HG03025 (cell line): ENCODE measurements at regions not wholly inside any gene's neighbourhood (a gene's known extent, or its start where the extent isn't known, plus 50 kb on each side); places are given as distances from the start of the nearest gene placed in this dataset.

Experiments used
- ATAC-seq: cut with Tn5 transposase; IDR thresholded peaks from one replicate; pipeline ENCODE4 v1.9.1; 2021; ENCODE audit warnings: mild to moderate bottlenecking, moderate library complexity; ENCODE audit not compliant: unreplicated experiment, low FRiP score

- ATAC-seq: no peak
These were observed 498.7 kb downstream of the NXPH1 start for GRCh38 chr7:8931906-8932646.

DNA sequence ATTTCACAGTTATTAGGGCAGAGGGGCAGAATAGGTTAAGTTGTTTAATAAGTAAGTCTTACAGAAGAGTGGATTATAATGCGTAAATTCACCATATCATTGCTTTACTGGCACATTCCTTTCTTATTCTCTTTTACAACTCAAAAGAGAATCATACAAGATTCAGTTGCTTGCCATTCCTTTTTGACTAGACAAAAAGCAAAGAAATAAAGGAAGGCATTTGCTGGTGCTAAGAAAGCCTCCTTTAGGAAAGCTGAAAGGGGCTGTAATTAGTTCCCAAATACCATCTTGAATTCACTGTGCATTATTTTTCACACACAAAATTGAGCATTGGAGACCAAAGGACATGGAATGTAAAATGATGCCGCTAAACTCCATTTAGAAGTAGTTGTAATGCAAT, 499.3 kb downstream of the NXPH1 start:
- no peak for ATAC-seq

GRCh38 chr7:8937204-8937603, 503.8 kb downstream of the NXPH1 start:
- ATAC-seq: no peak

DNA sequence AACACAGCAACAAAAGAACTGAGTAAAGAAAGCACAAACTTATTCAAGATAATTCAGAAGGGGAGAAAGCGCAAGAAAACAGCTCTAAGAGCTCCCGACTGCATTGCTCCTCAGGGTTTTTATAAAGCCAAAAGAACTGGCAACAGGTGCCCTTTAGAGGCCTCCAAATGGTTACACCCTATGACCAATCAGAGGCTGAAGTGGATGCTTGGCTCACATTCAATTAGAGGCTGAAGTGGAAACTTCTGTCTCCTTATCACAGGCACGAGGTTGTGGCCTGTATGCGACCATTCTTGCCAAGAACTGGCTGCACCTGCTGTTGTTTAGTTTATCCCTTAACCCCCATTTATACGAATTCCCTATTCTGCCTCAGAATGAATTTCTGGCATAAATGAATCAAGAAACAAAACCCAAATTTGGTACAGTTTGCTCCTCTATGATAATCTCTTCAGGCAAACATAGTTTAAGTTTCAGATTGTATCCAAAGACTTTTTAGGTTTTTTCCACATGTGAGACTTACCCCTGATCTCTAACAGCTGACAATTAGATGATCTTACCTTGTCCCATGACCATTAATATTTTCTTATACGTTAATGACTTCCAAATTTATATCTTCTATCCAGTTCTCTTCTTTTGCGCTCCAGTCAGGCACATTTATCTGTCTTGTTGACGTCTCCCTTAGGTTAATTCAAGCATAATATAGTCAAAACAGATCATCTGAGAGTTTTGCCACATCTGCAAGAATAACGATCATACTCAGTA, 504.8 kb downstream of the NXPH1 start:
- no peak for ATAC-seq

DNA sequence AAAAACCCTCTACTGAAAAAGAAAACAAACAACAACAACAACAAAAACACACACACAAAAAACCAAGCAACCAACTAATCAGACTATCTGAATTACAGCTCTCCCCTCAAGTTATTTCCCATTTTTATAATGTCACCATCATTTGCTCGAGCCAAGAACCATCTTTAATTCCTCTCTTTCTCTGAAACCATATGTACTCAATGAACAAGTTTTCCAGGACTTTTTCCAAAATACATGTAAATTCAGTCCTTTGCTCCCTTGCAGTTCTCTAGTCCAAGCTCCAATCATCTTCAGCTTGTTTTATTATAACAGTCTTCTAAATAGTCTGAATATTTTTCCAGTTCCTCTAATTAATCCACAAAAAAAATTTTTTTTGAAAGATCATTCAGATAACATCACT, 506.0 kb downstream of the NXPH1 start:
- ATAC-seq: no peak

GRCh38 chr7:8963722-8964121, 530.3 kb downstream of the NXPH1 start:
- ATAC-seq: no peak

- no peak for ATAC-seq
These were observed 531.8 kb downstream of the NXPH1 start for GRCh38 chr7:8965177-8965576.

- ATAC-seq: no peak
These were observed 540.2 kb downstream of the NXPH1 start for GRCh38 chr7:8973601-8974000.

DNA sequence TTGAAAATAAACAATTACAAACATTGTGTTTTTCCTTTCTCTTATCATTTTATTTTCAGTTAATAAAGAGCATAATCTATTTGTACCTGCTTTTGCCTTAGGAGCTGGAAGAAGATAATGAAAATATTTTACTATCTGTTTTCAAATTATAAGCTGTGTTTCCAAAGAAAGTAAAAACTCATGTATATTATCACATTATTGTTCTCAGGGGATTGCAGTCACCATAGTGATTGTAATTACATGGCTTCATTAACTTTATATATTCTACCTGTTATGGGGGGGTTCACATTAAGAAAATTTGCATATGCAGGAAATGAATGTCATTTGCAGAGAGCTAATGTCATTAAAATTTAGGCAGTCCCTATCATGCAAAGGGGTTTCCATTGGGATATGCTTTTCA, 542.3 kb downstream of the NXPH1 start:
- no peak for ATAC-seq

- no peak for ATAC-seq
These were observed 549.1 kb downstream of the NXPH1 start for GRCh38 chr7:8982338-8982992.

DNA sequence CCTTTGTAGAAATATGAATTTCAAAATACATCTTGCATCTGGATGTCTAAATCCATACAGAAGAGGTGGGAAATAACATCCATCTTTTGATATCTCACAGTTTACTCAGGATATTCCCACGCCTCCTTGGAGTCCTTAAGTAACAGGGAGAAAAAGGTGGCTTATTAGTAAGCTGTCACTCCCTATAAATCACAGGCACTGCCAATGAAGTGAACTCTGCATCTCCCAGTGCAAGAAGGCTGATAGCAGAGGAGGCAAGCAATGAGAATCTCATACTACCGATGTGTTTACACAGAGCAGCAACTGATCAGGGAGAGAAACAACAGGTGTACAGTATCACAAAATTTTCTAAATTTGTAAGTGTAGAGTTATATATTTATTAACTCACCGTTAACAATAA, 551.8 kb downstream of the NXPH1 start:
- no peak for ATAC-seq

DNA sequence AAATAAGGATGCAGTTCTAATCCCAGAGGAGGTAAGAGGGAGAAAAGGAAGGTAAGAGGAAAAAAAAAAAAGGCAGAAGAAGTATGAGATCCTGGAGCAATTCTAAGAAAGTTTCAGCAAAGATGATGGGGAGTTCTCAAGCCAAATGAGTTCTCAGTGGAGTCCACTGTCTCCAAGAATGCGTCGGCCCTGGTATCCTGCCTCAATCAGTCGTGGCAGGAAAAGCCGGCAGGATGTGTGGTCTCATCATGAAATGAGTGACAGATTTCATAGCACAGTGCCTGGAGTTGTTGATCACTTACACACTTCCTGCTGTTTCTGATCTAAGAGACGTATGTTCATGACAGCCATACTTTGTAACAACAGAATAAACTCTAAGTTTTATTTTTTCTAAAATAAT, 554.9 kb downstream of the NXPH1 start:
- ATAC-seq: no peak

- ATAC-seq: no peak
These were observed 557.8 kb downstream of the NXPH1 start for GRCh38 chr7:8991159-8991558.

GRCh38 chr7:8998762-8999161, 565.4 kb downstream of the NXPH1 start:
- no peak for ATAC-seq

GRCh38 chr7:9013940-9014339, 580.5 kb downstream of the NXPH1 start:
- no peak for ATAC-seq

GRCh38 chr7:9017286-9017685, 583.9 kb downstream of the NXPH1 start:
- no peak for ATAC-seq

- no peak for ATAC-seq
These were observed 589.0 kb downstream of the NXPH1 start for GRCh38 chr7:9022456-9022855.

GRCh38 chr7:9023675-9024294, 590.4 kb downstream of the NXPH1 start:
- no peak for ATAC-seq

DNA sequence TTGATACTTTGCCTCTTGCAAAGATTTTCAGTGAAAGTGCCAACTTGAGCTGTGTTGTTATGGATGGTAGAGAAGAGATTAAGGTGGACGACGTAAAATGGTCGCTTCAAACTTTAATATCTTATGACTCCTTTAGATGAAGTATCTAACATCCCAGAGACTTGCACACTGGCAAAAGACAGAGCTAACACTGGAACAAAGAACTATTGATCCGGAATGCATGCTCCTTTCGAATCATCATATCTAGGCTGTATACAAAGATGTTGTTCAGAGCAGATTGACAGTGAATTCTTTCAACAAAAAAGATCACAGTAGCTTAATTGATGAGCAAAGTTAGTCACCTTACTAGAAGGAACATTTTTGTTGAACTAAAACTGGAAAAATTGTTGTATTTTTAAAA, 592.7 kb downstream of the NXPH1 start:
- no peak for ATAC-seq

- no peak for ATAC-seq
These were observed 594.6 kb downstream of the NXPH1 start for GRCh38 chr7:9028012-9028411.
